SHP77 (cell line): ENCODE measurements at regions not wholly inside any gene's neighbourhood (a gene's known extent, or its start where the extent isn't known, plus 50 kb on each side); places are given as distances from the start of the nearest gene placed in this dataset.
"Not testable (repeated sequence)": the region's sequence is repeated elsewhere in the genome, so short reads cannot be mapped to it uniquely, and the experiment has no call there.

Source experiments
- DNase-seq, 2 experiments: peaks; one replicate each; lab custom pipeline; 2025; lab: John Stamatoyannopoulos, UW

GRCh38 chr1:189752461-189752995 is 725.1 kb downstream of the BRINP3 start:
- DNase-seq, result no peak

DNA sequence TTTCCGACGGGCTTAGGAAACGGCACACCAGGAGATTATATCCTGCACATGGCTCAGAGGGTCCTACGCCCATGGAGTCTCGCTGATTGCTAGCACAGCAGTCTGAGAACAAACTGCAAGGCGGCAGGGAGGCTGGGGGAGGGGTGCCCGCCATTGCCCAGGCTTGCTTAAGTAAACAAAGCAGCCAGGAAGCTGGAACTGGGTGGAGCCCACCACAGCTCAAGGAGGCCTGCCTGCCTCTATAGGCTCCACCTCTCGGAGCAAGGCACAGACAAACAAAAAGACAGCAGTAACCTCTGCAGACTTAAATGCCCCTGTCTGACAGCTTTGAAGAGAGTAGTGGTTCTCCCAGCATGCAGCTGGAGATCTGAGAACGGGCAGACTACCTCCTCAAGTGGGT is 722.6 kb downstream of the BRINP3 start:
- peak in 1 of 2 experiments; percentile 12 for DNase-seq

- no peak for DNase-seq
Measured at GRCh38 chr1:189764391-189765320, 713.0 kb downstream of the BRINP3 start.

GRCh38 chr1:189769448-189769847 is 708.2 kb downstream of the BRINP3 start:
- DNase-seq, result no peak

GRCh38 chr1:189774721-189775287 is 702.9 kb downstream of the BRINP3 start:
- DNase-seq, result peak in 1 of 2 experiments; percentile 13

- no peak for DNase-seq
Measured at GRCh38 chr1:189775343-189775742, 702.3 kb downstream of the BRINP3 start.

DNA sequence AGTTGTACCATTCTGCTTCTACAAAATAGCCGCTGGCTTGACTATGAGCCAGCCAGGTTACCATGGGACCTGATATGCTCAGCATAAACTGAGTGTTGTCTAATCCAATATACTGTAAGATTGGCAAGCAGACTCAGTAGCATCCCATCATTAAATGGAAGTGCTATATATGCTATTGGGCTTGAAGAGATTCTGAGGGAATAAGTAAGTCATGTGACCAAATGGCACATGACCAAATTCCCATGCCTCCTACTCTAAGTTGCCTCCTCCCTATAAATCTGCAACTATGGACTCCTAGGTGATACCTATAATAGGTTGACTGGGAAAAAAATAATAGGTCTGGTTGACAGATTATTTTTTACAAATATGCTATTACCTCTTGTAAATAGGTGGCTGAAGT is 698.6 kb downstream of the BRINP3 start:
- no peak for DNase-seq

- no peak for DNase-seq
Measured at GRCh38 chr1:189782295-189782694, 695.4 kb downstream of the BRINP3 start.

DNA sequence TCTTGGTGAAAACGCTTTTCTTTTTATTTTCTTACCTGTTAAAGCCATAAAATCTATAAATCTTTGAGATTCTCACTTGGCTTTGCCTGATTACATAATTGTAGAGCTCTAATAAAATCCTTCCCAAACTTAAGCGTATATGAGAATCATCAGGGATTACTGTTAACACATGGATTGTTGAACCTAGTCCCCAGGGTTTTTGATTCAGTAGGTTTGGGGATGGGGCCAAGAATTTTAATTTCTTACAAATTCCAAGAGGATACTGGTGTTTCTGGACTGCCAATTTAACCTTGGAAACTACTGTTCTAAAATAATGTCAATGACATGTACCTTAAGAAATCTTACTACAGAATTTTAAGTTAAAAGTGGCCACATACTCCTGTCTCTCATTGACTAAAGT is 694.2 kb downstream of the BRINP3 start:
- DNase-seq, result no peak

DNA sequence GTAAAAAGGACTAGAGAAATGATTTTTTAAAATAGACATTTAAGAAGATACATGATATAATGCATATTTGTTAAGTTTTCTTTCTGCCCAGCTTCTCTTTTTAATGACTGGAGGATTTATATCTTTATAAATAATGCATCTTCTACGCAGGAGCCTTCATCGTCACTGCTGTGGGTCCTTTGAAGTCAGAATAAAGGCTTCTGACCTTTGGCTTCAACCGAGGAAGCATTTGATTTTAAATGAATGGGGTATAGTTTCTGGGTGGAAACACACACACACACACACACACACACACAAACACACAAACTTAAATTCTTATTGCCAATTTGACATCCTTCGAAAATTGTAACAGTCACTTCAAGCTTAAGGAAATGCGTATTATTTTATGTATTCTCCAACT is 690.9 kb downstream of the BRINP3 start:
- no peak for DNase-seq

GRCh38 chr1:189787201-189787600 is 690.5 kb downstream of the BRINP3 start:
- DNase-seq, result no peak

- DNase-seq, result no peak
Measured at GRCh38 chr1:189790335-189790734, 687.3 kb downstream of the BRINP3 start.

- no peak for DNase-seq
Measured at GRCh38 chr1:189803364-189803763, 674.3 kb downstream of the BRINP3 start.

- no peak for DNase-seq
Measured at GRCh38 chr1:189804352-189804751, 673.3 kb downstream of the BRINP3 start.

- no peak for DNase-seq
Measured at GRCh38 chr1:189805735-189806134, 671.9 kb downstream of the BRINP3 start.

DNA sequence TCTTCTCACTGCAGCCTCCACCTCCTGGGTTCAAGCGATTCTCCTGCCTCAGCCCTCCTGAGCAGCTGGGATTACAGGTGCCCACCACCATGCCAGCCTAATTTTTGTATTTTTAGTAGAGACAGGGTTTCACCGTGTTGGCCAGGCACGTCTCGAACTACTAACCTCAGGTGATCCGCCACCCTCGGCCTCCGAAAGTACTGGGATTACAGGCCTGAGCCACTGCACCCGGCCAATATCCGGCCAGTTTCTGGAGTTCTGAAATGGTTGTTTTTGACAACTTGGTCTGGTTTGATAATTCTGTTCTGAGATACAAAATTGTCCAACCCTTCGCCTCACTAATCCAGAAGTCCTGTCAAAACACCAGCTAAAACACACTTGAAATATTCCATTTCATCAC is 667.0 kb downstream of the BRINP3 start:
- DNase-seq, result not testable (repeated sequence)

DNA sequence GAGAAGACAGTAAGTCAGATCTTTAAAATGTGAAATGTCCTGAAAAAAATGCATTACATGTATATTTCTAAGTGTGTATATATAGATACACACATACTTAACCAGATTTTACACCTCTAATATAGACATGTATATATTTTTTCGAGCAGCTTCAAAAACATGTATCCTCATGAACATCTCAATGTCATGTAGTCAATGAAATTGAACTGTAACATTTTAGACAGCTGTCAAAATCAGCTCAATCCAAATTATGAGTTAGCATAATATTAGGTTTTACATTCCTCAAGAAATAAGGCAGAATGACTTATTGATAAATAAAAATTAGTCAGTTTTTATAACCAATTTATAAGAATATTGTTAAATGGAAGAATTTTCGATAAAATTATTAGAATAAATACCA is 665.7 kb downstream of the BRINP3 start:
- DNase-seq, result no peak

DNA sequence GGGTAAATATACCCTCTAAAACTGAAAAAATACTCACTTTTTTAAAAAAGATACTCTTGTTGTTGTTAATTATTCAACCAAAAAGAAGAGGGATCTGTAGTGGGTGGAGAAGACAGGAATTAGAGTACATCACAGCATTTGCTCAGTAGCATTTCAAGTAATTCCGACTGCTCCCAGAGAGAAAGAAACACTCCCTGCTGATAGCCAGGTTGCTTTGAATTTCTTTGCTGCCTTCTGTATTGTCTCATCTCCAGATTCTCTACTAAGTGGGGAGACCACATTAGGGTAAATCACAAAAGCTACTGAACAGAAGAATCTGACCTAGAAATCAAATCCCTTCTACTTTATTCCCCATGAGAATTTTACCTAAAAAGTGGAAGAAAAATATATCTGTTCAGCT is 661.1 kb downstream of the BRINP3 start:
- no peak for DNase-seq

DNA sequence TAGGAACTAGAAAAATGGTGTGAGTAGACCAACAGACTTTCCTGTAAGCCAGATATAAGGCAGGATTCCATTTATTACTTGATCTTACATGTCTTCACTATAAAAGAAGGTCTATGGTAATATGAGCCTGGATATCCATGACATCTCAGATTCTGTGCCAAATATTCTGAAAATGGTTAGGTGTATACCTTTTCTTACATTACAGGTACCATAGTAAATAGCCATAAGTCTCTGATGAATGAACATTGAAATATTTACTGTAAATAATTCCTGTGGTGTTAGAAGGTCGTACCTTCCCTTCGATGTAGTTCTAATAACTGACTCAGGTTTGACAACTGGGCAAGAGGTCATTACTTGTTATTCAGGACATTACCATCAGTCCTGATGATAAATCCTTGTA is 657.9 kb downstream of the BRINP3 start:
- no peak for DNase-seq

DNA sequence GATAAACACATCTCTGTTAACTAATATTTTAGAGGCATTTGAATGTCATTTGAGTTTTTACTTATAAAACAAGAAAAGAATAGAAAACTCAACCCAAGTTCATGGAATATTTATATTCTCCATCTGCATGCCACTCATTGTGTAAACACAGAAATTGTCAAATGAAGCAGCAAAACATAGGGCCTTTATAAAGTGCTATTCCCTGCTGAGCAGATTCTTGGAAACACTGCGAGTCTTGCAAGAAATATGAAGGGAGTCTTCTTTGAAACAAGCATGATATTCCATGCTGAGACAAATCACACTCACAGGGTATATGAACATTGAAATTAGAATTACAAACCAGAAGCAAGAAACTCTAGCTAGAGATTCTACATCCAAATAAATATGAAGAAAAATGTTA is 655.8 kb downstream of the BRINP3 start:
- no peak for DNase-seq

DNA sequence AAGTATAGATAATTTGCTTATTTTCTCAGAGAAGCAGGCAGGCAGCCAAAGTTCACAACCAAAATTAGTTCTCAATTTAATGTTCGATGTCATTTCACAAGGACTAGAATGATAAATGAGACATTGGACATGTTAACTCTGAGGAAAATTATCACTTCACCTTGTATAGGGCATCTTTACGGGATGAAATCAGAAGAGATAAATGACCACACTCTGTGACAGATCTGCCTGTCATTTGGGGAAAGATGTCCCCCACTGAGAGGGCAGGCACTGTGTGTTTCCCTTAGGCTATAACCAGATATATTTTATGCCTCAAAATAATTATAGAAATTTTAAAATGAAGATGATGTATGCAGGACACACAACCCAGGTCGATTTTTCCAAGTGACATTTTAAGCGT is 642.9 kb downstream of the BRINP3 start:
- DNase-seq, result peak; percentile 7 to 34

DNA sequence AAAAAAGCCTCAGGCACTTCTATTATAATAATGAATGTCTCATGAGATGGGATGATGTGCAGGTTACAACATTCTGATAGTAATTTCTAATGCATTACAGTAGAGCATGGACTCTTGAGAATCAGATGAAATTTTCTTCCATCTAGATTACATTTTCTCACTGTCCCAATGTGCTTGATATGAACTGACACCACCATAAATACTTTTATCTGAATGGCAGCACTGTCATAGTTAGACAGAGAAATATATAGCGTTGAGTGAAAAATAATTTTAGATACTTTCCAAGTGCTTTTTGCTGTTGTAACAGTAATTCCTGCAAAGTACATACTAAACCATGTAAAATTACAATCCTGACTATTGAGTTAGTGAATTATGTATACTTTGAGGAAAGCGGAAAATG is 630.1 kb downstream of the BRINP3 start:
- DNase-seq, result no peak

GRCh38 chr1:189851806-189852367 is 625.8 kb downstream of the BRINP3 start:
- no peak for DNase-seq
